Suprapubic skin (tissue), 4 donors: ENCODE measurements at regions not wholly inside any gene's neighbourhood (a gene's known extent, or its start where the extent isn't known, plus 50 kb on each side); places are given as distances from the start of the nearest gene placed in this dataset.

Experiments
- POLR2A ChIP-seq, 2 donors: fragments of 450-650 bp; IDR thresholded peaks; one replicate each; pipeline ENCODE4 v1.6.1; 2017; ENCODE audit warnings: antibody characterized with exemption in 2 of 2, mild to moderate bottlenecking in 2 of 2, moderate library complexity in 2 of 2
- POLR2AphosphoS5 ChIP-seq, 3 donors: sonication (generic); formaldehyde crosslinking; IDR thresholded peaks; one replicate each; pipeline ENCODE4 v1.6.1; 2017; ENCODE audit warnings: antibody characterized with exemption in 3 of 3
- TF ChIP-seq, protein P1 (sequence below), 2 donors: fragments of 200-600 bp in 1 of 2; fragments of 450-650 bp in 1 of 2; sonication (generic) in 1 of 2; IDR thresholded peaks; one replicate each; pipeline ENCODE4 v1.5.1; 2016 to 2019; ENCODE audit warnings: antibody characterized with exemption in 2 of 2, mild to moderate bottlenecking in 1 of 2, moderate library complexity in 1 of 2

DNA sequence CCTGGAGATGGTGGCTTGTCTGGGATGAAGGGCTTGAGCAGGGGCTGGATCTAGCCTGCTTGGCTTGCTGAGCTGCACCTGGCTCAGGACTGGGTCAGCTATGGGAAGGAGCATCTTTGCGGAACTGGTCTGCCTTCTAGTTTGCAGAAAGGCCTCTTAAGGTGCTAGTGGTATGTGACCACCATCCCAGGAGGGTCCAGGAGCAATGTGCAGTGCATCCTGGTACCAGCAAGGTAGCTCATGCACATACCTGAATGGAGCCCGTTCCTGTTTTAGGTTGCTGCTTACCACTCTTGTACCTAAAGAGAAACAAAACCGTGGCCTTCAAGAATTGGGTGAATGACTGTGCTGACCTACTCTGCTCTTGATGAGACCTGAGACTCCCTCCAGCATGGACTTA lies 118.6 kb upstream of the PELI1 start:
- TF ChIP-seq, protein P1, sequence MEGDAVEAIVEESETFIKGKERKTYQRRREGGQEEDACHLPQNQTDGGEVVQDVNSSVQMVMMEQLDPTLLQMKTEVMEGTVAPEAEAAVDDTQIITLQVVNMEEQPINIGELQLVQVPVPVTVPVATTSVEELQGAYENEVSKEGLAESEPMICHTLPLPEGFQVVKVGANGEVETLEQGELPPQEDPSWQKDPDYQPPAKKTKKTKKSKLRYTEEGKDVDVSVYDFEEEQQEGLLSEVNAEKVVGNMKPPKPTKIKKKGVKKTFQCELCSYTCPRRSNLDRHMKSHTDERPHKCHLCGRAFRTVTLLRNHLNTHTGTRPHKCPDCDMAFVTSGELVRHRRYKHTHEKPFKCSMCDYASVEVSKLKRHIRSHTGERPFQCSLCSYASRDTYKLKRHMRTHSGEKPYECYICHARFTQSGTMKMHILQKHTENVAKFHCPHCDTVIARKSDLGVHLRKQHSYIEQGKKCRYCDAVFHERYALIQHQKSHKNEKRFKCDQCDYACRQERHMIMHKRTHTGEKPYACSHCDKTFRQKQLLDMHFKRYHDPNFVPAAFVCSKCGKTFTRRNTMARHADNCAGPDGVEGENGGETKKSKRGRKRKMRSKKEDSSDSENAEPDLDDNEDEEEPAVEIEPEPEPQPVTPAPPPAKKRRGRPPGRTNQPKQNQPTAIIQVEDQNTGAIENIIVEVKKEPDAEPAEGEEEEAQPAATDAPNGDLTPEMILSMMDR (IDR thresholded peaks at IDR 0.05): no peak
- TF ChIP-seq POLR2AphosphoS5 (IDR thresholded peaks at IDR 0.05) (no peak), POLR2A (IDR thresholded peaks at IDR 0.05) (no peak)
